ENCODE measurements at regions not wholly inside any gene's neighbourhood (a gene's known extent, or its start where the extent isn't known, plus 50 kb on each side); places are given as distances from the start of the nearest gene placed in this dataset.

GRCh38 chr3:164458986-164459385 lies 619.3 kb downstream of the SI start:
- TF ChIP-seq SIN3A (IDR thresholded peaks at IDR 0.05; ENCODE audit: borderline replicate concordance, low read depth, low read length) (no peak), REST (IDR thresholded peaks at IDR 0.05; ENCODE audit: low read depth, low read length) (no peak), CTCF (IDR thresholded peaks at IDR 0.05) (no peak), CHD2 (IDR thresholded peaks at IDR 0.05; ENCODE audit: low read length, partially characterized antibody) (no peak)

Measured in SK-N-SH (cell line).